ENCODE measurements at regions not wholly inside any gene's neighbourhood (a gene's known extent, or its start where the extent isn't known, plus 50 kb on each side); places are given as distances from the start of the nearest gene placed in this dataset.

DNA sequence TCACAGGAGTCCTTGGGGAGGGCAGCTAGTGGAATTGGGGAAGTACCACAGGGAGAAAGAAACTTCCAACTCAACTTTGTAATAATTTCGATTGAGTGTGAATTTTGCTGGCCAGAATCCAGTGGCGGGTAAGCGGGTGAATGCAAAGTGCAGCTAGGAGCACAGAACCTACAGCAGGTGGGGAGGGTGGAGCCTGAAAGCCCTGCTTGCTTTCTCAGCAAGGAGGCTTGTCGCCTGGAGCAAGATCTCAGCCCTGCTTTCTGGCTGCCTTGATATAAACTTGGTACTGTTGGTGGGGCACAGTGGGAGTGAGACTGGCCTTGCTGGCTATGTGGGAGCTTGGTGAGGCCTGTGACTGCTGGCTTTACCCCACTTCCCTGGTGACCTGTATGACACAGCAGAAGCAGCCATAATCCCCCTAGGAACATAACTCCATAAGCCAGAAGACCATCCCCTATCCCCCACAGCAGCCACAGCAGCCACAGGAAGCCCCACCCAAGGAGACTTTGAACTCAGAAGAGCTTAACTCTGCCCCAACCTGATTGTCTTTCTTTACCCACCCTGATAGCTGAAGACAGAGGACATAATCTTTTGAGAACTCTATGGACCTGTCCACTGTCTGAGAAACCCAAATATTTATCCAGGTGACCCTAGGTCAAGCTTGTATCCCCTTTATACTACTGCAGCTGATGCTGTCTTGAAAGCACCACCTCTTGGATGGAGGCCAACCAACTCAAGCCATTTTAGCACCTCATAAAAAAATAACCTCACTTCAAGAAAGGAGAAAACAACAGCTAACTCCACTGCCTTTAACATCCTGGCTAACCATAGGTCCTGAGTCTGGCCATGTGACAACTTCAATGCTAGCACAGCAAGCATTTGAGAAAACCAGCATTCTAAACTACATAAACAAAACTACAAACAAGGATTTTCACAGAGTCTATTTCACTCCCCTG lies 87.2 kb upstream of the PDE5A start:
- no peak overlapping the region for H3K27ac ChIP-seq
- H3K4me3 ChIP-seq = no peak overlapping the region
- in situ Hi-C loops (cut with MboI; ENCODE audit: low sequenced_read_pairs in 4 of 4) = no loop called here
- no peak for ATAC-seq
- intact Hi-C loops (cut with DNase I; ENCODE audit: low total_unique reads) = no loop called here
- no peak for DNase-seq
- H3K27me3 ChIP-seq = no peaks in the 10 kb centered on the region
- H3K4me1 ChIP-seq = no peaks in the 10 kb centered on the region
- no peak for TF ChIP-seq POLR2A (IDR thresholded peaks at IDR 0.05)
- H3K9me3 ChIP-seq = peaks cover 0 to 9% (median 0%) of the 10 kb centered on the region in 3 donors
- no peaks in the 10 kb centered on the region for H3K36me3 ChIP-seq

DNA sequence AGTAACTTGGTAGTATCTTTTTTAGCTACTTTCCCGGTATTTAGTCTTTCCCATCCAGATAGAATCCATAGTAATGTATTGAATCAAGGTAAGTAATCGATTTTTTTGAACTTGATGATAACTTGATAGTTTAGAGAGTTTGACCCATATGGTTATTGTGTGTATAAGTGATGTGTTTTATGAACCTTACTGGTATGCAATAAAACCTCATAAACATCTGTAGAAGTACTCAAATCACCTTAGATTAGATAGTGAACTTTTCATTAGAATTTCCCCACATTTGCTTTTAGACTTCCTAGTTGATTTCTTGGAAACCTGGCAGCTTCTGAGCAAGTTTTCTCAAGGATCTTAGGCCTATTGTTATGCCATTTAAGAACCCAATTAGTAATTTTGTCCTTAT lies 80.8 kb upstream of the PDE5A start:
- in situ Hi-C loops (cut with MboI; ENCODE audit: low sequenced_read_pairs in 4 of 4) (no loop called here), intact Hi-C loops (cut with DNase I; ENCODE audit: low total_unique reads) (no loop called here)
- no peak overlapping the region for H3K27ac ChIP-seq

DNA sequence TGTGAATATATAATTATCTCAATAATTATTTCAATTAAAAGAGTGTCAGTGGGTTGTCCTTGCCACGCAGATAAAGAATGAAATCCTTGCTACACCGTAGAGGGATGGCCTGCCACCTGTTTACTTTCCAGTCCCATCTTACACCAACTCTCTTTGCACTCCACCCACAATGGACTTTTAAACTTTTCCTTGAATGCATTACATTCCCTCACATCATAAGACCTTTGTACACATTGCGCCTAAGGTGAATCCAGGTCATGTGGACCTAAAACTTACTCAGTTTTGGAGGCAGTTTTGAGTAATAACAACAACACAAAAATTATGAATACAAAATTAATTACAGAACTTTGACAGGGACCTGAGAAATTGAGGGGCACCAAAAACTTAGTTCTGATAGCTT lies 78.7 kb upstream of the PDE5A start:
- no peaks in the 10 kb centered on the region for H3K27me3 ChIP-seq
- TF ChIP-seq POLR2A (IDR thresholded peaks at IDR 0.05) = no peak
- TF ChIP-seq, protein P1, sequence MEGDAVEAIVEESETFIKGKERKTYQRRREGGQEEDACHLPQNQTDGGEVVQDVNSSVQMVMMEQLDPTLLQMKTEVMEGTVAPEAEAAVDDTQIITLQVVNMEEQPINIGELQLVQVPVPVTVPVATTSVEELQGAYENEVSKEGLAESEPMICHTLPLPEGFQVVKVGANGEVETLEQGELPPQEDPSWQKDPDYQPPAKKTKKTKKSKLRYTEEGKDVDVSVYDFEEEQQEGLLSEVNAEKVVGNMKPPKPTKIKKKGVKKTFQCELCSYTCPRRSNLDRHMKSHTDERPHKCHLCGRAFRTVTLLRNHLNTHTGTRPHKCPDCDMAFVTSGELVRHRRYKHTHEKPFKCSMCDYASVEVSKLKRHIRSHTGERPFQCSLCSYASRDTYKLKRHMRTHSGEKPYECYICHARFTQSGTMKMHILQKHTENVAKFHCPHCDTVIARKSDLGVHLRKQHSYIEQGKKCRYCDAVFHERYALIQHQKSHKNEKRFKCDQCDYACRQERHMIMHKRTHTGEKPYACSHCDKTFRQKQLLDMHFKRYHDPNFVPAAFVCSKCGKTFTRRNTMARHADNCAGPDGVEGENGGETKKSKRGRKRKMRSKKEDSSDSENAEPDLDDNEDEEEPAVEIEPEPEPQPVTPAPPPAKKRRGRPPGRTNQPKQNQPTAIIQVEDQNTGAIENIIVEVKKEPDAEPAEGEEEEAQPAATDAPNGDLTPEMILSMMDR (IDR thresholded peaks at IDR 0.05 in 4 of 5, conservative IDR thresholded peaks at IDR 0.05 in 1 of 5) = no peak
- H3K4me3 ChIP-seq = no peak overlapping the region
- intact Hi-C loops (cut with DNase I; ENCODE audit: low total_unique reads) (no loop called here), in situ Hi-C loops (cut with MboI; ENCODE audit: low sequenced_read_pairs in 4 of 4) (no loop called here)
- H3K36me3 ChIP-seq = no peaks in the 10 kb centered on the region
- ATAC-seq (no peak), DNase-seq (no peak)
- no peaks in the 10 kb centered on the region for H3K4me1 ChIP-seq
- H3K27ac ChIP-seq = no peak overlapping the region
- no peaks in the 10 kb centered on the region for H3K9me3 ChIP-seq

More for the DNA sequence above, 80.8 kb upstream of the PDE5A start:
- no peaks in the 10 kb centered on the region for H3K9me3 ChIP-seq
- ATAC-seq = no peak
- no peaks in the 10 kb centered on the region for H3K4me1 ChIP-seq
- H3K27me3 ChIP-seq = no peaks in the 10 kb centered on the region
- no peak for DNase-seq
- TF ChIP-seq, protein P1 (IDR thresholded peaks at IDR 0.05 in 4 of 5, conservative IDR thresholded peaks at IDR 0.05 in 1 of 5) = no peak
- no peak overlapping the region for H3K4me3 ChIP-seq
- no peaks in the 10 kb centered on the region for H3K36me3 ChIP-seq

- intact Hi-C loops (cut with DNase I; ENCODE audit: low total_unique reads) = no loop called here
Measured at GRCh38 chr4:119706804-119707203, 78.2 kb upstream of the PDE5A start.

DNA sequence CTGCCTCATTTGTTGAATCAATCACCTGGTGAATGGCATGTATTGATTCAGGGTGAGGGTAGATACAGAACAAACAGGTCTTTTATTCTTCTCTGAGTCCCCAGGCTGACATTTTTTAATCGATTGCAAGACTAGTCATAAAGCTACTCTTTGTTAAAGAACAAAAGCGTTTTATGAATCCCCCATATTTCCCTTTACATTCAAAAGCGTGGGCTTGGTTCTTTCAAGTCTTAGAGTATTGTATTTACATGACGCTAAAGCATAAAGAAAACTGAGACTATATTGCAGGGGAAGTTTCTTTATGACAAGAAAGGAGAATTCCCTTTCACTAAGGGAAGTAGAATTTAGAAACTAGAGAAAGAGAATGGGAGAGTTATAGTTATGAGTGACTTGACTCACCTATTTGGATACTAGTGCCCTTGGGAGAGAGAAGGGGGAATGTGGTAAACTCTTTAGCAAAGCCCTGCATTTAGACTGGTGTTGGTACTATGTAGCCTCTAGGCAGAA lies 69.3 kb upstream of the PDE5A start:
- no peak for DNase-seq
- no peaks in the 10 kb centered on the region for H3K27me3 ChIP-seq

More at GRCh38 chr4:119706804-119707203, 78.2 kb upstream of the PDE5A start:
- ATAC-seq (no peak), DNase-seq (no peak)
- Histone ChIP-seq H3K27ac (no peak overlapping the region), H3K4me1 (no peaks in the 10 kb centered on the region), H3K36me3 (no peaks in the 10 kb centered on the region), H3K9me3 (no peaks in the 10 kb centered on the region), H3K4me3 (no peak overlapping the region), H3K27me3 (no peaks in the 10 kb centered on the region)
- no peak for TF ChIP-seq POLR2A (IDR thresholded peaks at IDR 0.05)
- TF ChIP-seq, protein P1 (IDR thresholded peaks at IDR 0.05 in 4 of 5, conservative IDR thresholded peaks at IDR 0.05 in 1 of 5) = no peak
- in situ Hi-C loops (cut with MboI; ENCODE audit: low sequenced_read_pairs in 4 of 4) = no loop called here

More for the DNA sequence above, 69.3 kb upstream of the PDE5A start:
- TF ChIP-seq, protein P1 (IDR thresholded peaks at IDR 0.05 in 4 of 5, conservative IDR thresholded peaks at IDR 0.05 in 1 of 5) = no peak
- no peak for TF ChIP-seq POLR2A (IDR thresholded peaks at IDR 0.05)
- ATAC-seq = no peak
- in situ Hi-C loops (cut with MboI; ENCODE audit: low sequenced_read_pairs in 4 of 4) (no loop called here), intact Hi-C loops (cut with DNase I; ENCODE audit: low total_unique reads) (no loop called here)
- Histone ChIP-seq H3K9me3 (no peaks in the 10 kb centered on the region), H3K36me3 (no peaks in the 10 kb centered on the region), H3K27ac (no peak overlapping the region), H3K4me3 (no peak overlapping the region), H3K4me1 (no peaks in the 10 kb centered on the region)
